Trophoblast cell (in vitro differentiated cells and primary cell): ENCODE measurements at regions not wholly inside any gene's neighbourhood (a gene's known extent, or its start where the extent isn't known, plus 50 kb on each side); places are given as distances from the start of the nearest gene placed in this dataset.

Experiments used
- DNase-seq, 2 donors: peaks; one replicate each; pipeline ENCODE4 v3.0.0-alpha.2; 2016
- H2AFZ ChIP-seq: 2 replicates; pipeline ENCODE4 v1.6.1; 2013; ENCODE audit warnings: low read length, moderate library complexity, mild to moderate bottlenecking; ENCODE audit not compliant: insufficient read depth, poor library complexity
- H2AK5ac ChIP-seq: 2 replicates; pipeline ENCODE4 v1.6.1; 2013; ENCODE audit warnings: mild to moderate bottlenecking, low read length
- H2BK120ac ChIP-seq: 2 replicates; pipeline ENCODE4 v1.6.1; 2013; ENCODE audit warnings: low read length, mild to moderate bottlenecking, moderate library complexity; ENCODE audit not compliant: insufficient read depth, poor library complexity
- H2BK12ac ChIP-seq: 2 replicates; pipeline ENCODE4 v1.6.1; 2013; ENCODE audit warnings: mild to moderate bottlenecking, low read length, moderate library complexity
- H2BK5ac ChIP-seq: 2 replicates; pipeline ENCODE4 v1.6.1; 2013; ENCODE audit warnings: low read length, low read depth, moderate library complexity, mild to moderate bottlenecking; ENCODE audit not compliant: poor library complexity
- H3K14ac ChIP-seq: 2 replicates; pipeline ENCODE4 v1.6.1; 2013; ENCODE audit warnings: mild to moderate bottlenecking, low read length
- H3K18ac ChIP-seq: 2 replicates; pipeline ENCODE4 v1.6.1; 2013; ENCODE audit warnings: mild to moderate bottlenecking, low read length
- H3K23ac ChIP-seq: 2 replicates; pipeline ENCODE4 v1.6.1; 2013; ENCODE audit warnings: low read length
- H3K27ac ChIP-seq: 2 replicates; pipeline ENCODE4 v1.5.1; 2013; ENCODE audit warnings: low read depth, mild to moderate bottlenecking, inconsistent platforms, low read length, moderate library complexity
- H3K27me3 ChIP-seq: 2 replicates; pipeline ENCODE4 v1.6.1; 2013; ENCODE audit warnings: inconsistent platforms, mild to moderate bottlenecking, low read length, moderate library complexity; ENCODE audit not compliant: insufficient read depth
- H3K36me3 ChIP-seq, 2 experiments: 1 replicate in 1 of 2; 2 replicates in 1 of 2; pipeline ENCODE4 v1.6.1; 2013; ENCODE audit warnings: low read length in 2 of 2, mild to moderate bottlenecking in 2 of 2, moderate library complexity in 1 of 2; ENCODE audit not compliant: insufficient read depth in 2 of 2, control insufficient read depth in 1 of 2
- H3K4ac ChIP-seq: 2 replicates; pipeline ENCODE4 v1.6.1; 2013; ENCODE audit warnings: low read depth, mild to moderate bottlenecking, low read length, moderate library complexity
- H3K4me1 ChIP-seq, 2 experiments: 1 replicate in 1 of 2; 2 replicates in 1 of 2; pipeline ENCODE4 v1.6.1; 2013; ENCODE audit warnings: low read length in 2 of 2, mild to moderate bottlenecking in 2 of 2, moderate library complexity in 1 of 2; ENCODE audit not compliant: insufficient read depth in 2 of 2, control insufficient read depth in 1 of 2
- H3K4me2 ChIP-seq: 2 replicates; pipeline ENCODE4 v1.6.1; 2013; ENCODE audit warnings: inconsistent platforms, mild to moderate bottlenecking, low read length, moderate library complexity
- H3K4me3 ChIP-seq: 2 replicates; pipeline ENCODE4 v1.5.1; 2013; ENCODE audit warnings: mild to moderate bottlenecking, low read depth, low read length, inconsistent platforms
- H3K79me1 ChIP-seq: one replicate; pipeline ENCODE4 v1.6.1; 2013; ENCODE audit warnings: low read length
- H3K79me2 ChIP-seq: 2 replicates; pipeline ENCODE4 v1.6.1; 2013; ENCODE audit warnings: low read length, mild to moderate bottlenecking; ENCODE audit not compliant: control insufficient read depth, insufficient read depth, poor library complexity
- H3K9ac ChIP-seq: 2 replicates; pipeline ENCODE4 v1.6.1; 2013; ENCODE audit warnings: mild to moderate bottlenecking, low read length
- H3K9me3 ChIP-seq: 2 replicates; pipeline ENCODE4 v1.6.1; 2013; ENCODE audit warnings: low read depth, mild to moderate bottlenecking, control low read depth, inconsistent platforms, low read length; ENCODE audit not compliant: insufficient read depth
- H4K12ac ChIP-seq: 2 replicates; pipeline ENCODE4 v1.6.1; 2013; ENCODE audit warnings: low read depth, mild to moderate bottlenecking, low read length, moderate library complexity
- H4K8ac ChIP-seq: 2 replicates; pipeline ENCODE4 v1.6.1; 2013; ENCODE audit warnings: low read depth, mild to moderate bottlenecking, low read length, moderate library complexity
- H4K91ac ChIP-seq: one replicate; pipeline ENCODE4 v1.6.1; 2013; ENCODE audit warnings: low read depth, mild to moderate bottlenecking, low read length, moderate library complexity
- WGBS: extraction: QIAGEN DNeasy Blood & Tissue Kit; methylation state at CpG from one replicate; pipeline ENCODE4 v1.1.7; 2013; ENCODE audit warnings: missing lambda C conversion rate; ENCODE audit not compliant: insufficient read length, insufficient coverage; ENCODE audit errors: extremely low coverage; 5-methylcytosine and 5-hydroxymethylcytosine counted together

GRCh38 chr5:135641319-135641718 is 62.5 kb upstream of the CXCL14 start:
- H3K79me1 ChIP-seq = no peaks in the 10 kb centered on the region
- no peak overlapping the region for H3K4me2 ChIP-seq
- H3K4me3 ChIP-seq = no peak overlapping the region
- no peak overlapping the region for H3K27ac ChIP-seq
- no peak overlapping the region for H2AFZ ChIP-seq
- DNase-seq = no peak
- no peak overlapping the region for H2BK5ac ChIP-seq
- peaks cover 3% of the 10 kb centered on the region for H3K9me3 ChIP-seq
- no peaks in the 10 kb centered on the region for H3K27me3 ChIP-seq
- peaks cover 0 to 3% of the 10 kb centered on the region in 2 experiments for H3K4me1 ChIP-seq
- no peak overlapping the region for H2BK120ac ChIP-seq
- no CpG with 5 or more reads among the region's 1 CpG for WGBS
- H3K18ac ChIP-seq = no peak overlapping the region
- H3K9ac ChIP-seq = no peak overlapping the region
- H3K23ac ChIP-seq = no peak overlapping the region
- H3K79me2 ChIP-seq = no peaks in the 10 kb centered on the region
- H4K91ac ChIP-seq = no peak overlapping the region
- H4K8ac ChIP-seq = no peak overlapping the region
- H2AK5ac ChIP-seq = no peak overlapping the region
- no peak overlapping the region for H3K14ac ChIP-seq
- no peaks in the 10 kb centered on the region for H3K36me3 ChIP-seq
- H2BK12ac ChIP-seq = no peak overlapping the region
- no peak overlapping the region for H4K12ac ChIP-seq
- H3K4ac ChIP-seq = no peak overlapping the region

GRCh38 chr5:135635451-135635850 is 56.7 kb upstream of the CXCL14 start:
- Histone ChIP-seq H3K79me1 (no peaks in the 10 kb centered on the region), H2BK120ac (no peak overlapping the region), H3K4me2 (no peak overlapping the region), H4K8ac (no peak overlapping the region), H3K9ac (no peak overlapping the region), H3K14ac (no peak overlapping the region), H2AFZ (no peak overlapping the region), H3K4me3 (no peak overlapping the region), H3K4me1 (no peaks in the 10 kb centered on the region), H3K27ac (no peak overlapping the region), H3K9me3 (no peaks in the 10 kb centered on the region), H2BK5ac (no peak overlapping the region), H4K91ac (no peak overlapping the region), H3K18ac (no peak overlapping the region), H3K23ac (no peak overlapping the region), H3K36me3 (no peaks in the 10 kb centered on the region), H3K4ac (no peak overlapping the region), H2AK5ac (no peak overlapping the region), H3K27me3 (no peaks in the 10 kb centered on the region), H2BK12ac (no peak overlapping the region), H3K79me2 (no peaks in the 10 kb centered on the region), H4K12ac (no peak overlapping the region)
- no CpG with 5 or more reads among the region's 5 CpGs for WGBS
- DNase-seq = no peak

GRCh38 chr5:135632798-135633197 is 54.0 kb upstream of the CXCL14 start:
- H2BK120ac ChIP-seq = no peak overlapping the region
- H3K27ac ChIP-seq = no peak overlapping the region
- H2AFZ ChIP-seq = no peak overlapping the region
- peaks cover under 1% of the 10 kb centered on the region for H3K9me3 ChIP-seq
- no peaks in the 10 kb centered on the region for H3K79me1 ChIP-seq
- H3K18ac ChIP-seq = no peak overlapping the region
- no peaks in the 10 kb centered on the region for H3K79me2 ChIP-seq
- no peak overlapping the region for H3K23ac ChIP-seq
- WGBS = no CpG with 5 or more reads among the region's 5 CpGs
- H3K4me1 ChIP-seq = peaks cover 0 to 7% of the 10 kb centered on the region in 2 experiments
- no peak overlapping the region for H4K12ac ChIP-seq
- H3K4me2 ChIP-seq = no peak overlapping the region
- no peaks in the 10 kb centered on the region for H3K27me3 ChIP-seq
- H3K4ac ChIP-seq = no peak overlapping the region
- no peak overlapping the region for H4K91ac ChIP-seq
- no peak overlapping the region for H4K8ac ChIP-seq
- H3K14ac ChIP-seq = no peak overlapping the region
- H3K36me3 ChIP-seq = no peaks in the 10 kb centered on the region
- no peak overlapping the region for H3K9ac ChIP-seq
- no peak overlapping the region for H2BK5ac ChIP-seq
- no peak overlapping the region for H3K4me3 ChIP-seq
- DNase-seq = no peak
- H2BK12ac ChIP-seq = no peak overlapping the region
- H2AK5ac ChIP-seq = no peak overlapping the region

GRCh38 chr5:135631391-135631790 is 52.6 kb upstream of the CXCL14 start:
- no CpG with 5 or more reads among the region's 3 CpGs for WGBS
- Histone ChIP-seq H3K9me3 (peaks cover 1% of the 10 kb centered on the region), H3K14ac (no peak overlapping the region)

More at GRCh38 chr5:135631391-135631790, 52.6 kb upstream of the CXCL14 start:
- Histone ChIP-seq H4K12ac (no peak overlapping the region), H2AFZ (no peak overlapping the region), H3K4me3 (no peak overlapping the region), H3K79me2 (no peaks in the 10 kb centered on the region), H2AK5ac (no peak overlapping the region), H3K4me2 (no peak overlapping the region), H3K36me3 (no peaks in the 10 kb centered on the region), H3K4ac (no peak overlapping the region), H3K79me1 (no peaks in the 10 kb centered on the region), H3K18ac (no peak overlapping the region), H2BK5ac (no peak overlapping the region), H2BK12ac (no peak overlapping the region), H3K27me3 (no peaks in the 10 kb centered on the region), H3K9ac (no peak overlapping the region), H4K8ac (no peak overlapping the region), H4K91ac (no peak overlapping the region), H3K4me1 (peaks cover 0 to 7% of the 10 kb centered on the region in 2 experiments), H2BK120ac (no peak overlapping the region), H3K27ac (no peak overlapping the region), H3K23ac (no peak overlapping the region)
- no peak for DNase-seq
